ENCODE measurements at regions not wholly inside any gene's neighbourhood (a gene's known extent, or its start where the extent isn't known, plus 50 kb on each side); places are given as distances from the start of the nearest gene placed in this dataset.
"Not testable (repeated sequence)": the region's sequence is repeated elsewhere in the genome, so short reads cannot be mapped to it uniquely, and the experiment has no call there.

- H3K36me3 ChIP-seq: no peaks in the 10 kb centered on the region
- intact Hi-C loops (cut with DNase I): no loop called here
- no peak overlapping the region for H3K27ac ChIP-seq
- ATAC-seq (no peak), DNase-seq (no peak)
- H3K9me3 ChIP-seq: no peaks in the 10 kb centered on the region
- peaks cover 0 to 12% of the 10 kb centered on the region in 2 donors for H3K27me3 ChIP-seq
- H3K4me3 ChIP-seq: no peak overlapping the region
- H3K4me1 ChIP-seq: no peaks in the 10 kb centered on the region
- TF ChIP-seq CTCF (IDR thresholded peaks at IDR 0.05): no peak
These were observed 474.6 kb downstream of the PLCL1 start for GRCh38 chr2:198279026-198279425.

- ATAC-seq (no peak), DNase-seq (no peak)
- Histone ChIP-seq H3K9me3 (no peaks in the 10 kb centered on the region), H3K27ac (no peak overlapping the region), H3K4me3 (no peak overlapping the region), H3K27me3 (peaks cover 0 to 5% of the 10 kb centered on the region in 2 donors), H3K4me1 (no peaks in the 10 kb centered on the region), H3K36me3 (no peaks in the 10 kb centered on the region)
- TF ChIP-seq CTCF (IDR thresholded peaks at IDR 0.05): no peak
- intact Hi-C loops (cut with DNase I): no loop called here
These were observed 472.8 kb downstream of the PLCL1 start for GRCh38 chr2:198277181-198277580.

- TF ChIP-seq CTCF (IDR thresholded peaks at IDR 0.05): no peak
- ATAC-seq (no peak), DNase-seq (no peak)
- no peaks in the 10 kb centered on the region for H3K9me3 ChIP-seq
- H3K27ac ChIP-seq: no peak overlapping the region
- no peaks in the 10 kb centered on the region for H3K27me3 ChIP-seq
- no peak overlapping the region for H3K4me3 ChIP-seq
- no peaks in the 10 kb centered on the region for H3K4me1 ChIP-seq
- intact Hi-C loops (cut with DNase I): no loop called here
- no peaks in the 10 kb centered on the region for H3K36me3 ChIP-seq
These were observed 469.3 kb downstream of the PLCL1 start for GRCh38 chr2:198273660-198274059.

GRCh38 chr2:198270157-198270556 is 465.8 kb downstream of the PLCL1 start:
- DNase-seq; H3K9me3 ChIP-seq; intact Hi-C loops (cut with DNase I); H3K27me3 ChIP-seq; H3K27ac ChIP-seq; H3K4me3 ChIP-seq; H3K36me3 ChIP-seq; H3K4me1 ChIP-seq; ATAC-seq: not testable (repeated sequence)

GRCh38 chr2:198268519-198268918 is 464.1 kb downstream of the PLCL1 start:
- no peaks in the 10 kb centered on the region for H3K36me3 ChIP-seq

More at GRCh38 chr2:198268519-198268918, 464.1 kb downstream of the PLCL1 start:
- no peak overlapping the region for H3K4me3 ChIP-seq
- ATAC-seq (no peak), DNase-seq (no peak)
- H3K27ac ChIP-seq: no peak overlapping the region
- no peaks in the 10 kb centered on the region for H3K27me3 ChIP-seq
- no peaks in the 10 kb centered on the region for H3K4me1 ChIP-seq
- no peaks in the 10 kb centered on the region for H3K9me3 ChIP-seq
- intact Hi-C loops (cut with DNase I): no loop called here
- TF ChIP-seq CTCF (IDR thresholded peaks at IDR 0.05): no peak
